Lung (tissue), 11 donors: ENCODE measurements at regions not wholly inside any gene's neighbourhood (a gene's known extent, or its start where the extent isn't known, plus 50 kb on each side); places are given as distances from the start of the nearest gene placed in this dataset.

ENCODE experiments used
- ATAC-seq: fragments of 200-7000 bp; cut with Tn5 transposase; one replicate; pipeline ENCODE4 v1.9.1; 2020; ENCODE audit warnings: moderate number of reproducible peaks; ENCODE audit not compliant: insufficient read depth, low FRiP score
- DNase-seq, 3 donors: peaks; one replicate each; pipeline ENCODE4 v3.0.0-alpha.2; 2013 to 2017
- H3K27ac ChIP-seq, 2 donors: one replicate each; pipeline ENCODE4 v1.5.1; 2013; ENCODE audit warnings: mild to moderate bottlenecking in 2 of 2, moderate library complexity in 2 of 2, control low read depth in 1 of 2, inconsistent platforms in 1 of 2, low read depth in 1 of 2, low read length in 1 of 2
- H3K27me3 ChIP-seq, 3 donors: one replicate each; pipeline ENCODE4 v1.5.1; 2013; ENCODE audit warnings: low read length in 2 of 3; ENCODE audit not compliant: control insufficient read depth in 3 of 3, insufficient read depth in 3 of 3
- H3K36me3 ChIP-seq, 4 donors: one replicate each; pipeline ENCODE4 v1.5.1; 2013; ENCODE audit warnings: low read length in 4 of 4, mild to moderate bottlenecking in 1 of 4, moderate library complexity in 1 of 4; ENCODE audit not compliant: control insufficient read depth in 4 of 4, insufficient read depth in 4 of 4
- H3K4me1 ChIP-seq, 5 donors: one replicate each; pipeline ENCODE4 v1.5.1; 2013; ENCODE audit warnings: low read length in 5 of 5, mild to moderate bottlenecking in 2 of 5, moderate library complexity in 1 of 5; ENCODE audit not compliant: control insufficient read depth in 5 of 5, insufficient read depth in 5 of 5
- H3K4me3 ChIP-seq: one replicate; pipeline ENCODE4 v1.5.1; 2013; ENCODE audit warnings: mild to moderate bottlenecking, control low read depth, moderate library complexity
- H3K9ac ChIP-seq, 2 donors: one replicate each; pipeline ENCODE4 v1.5.1; 2013; ENCODE audit warnings: low read length in 2 of 2, control low read depth in 1 of 2; ENCODE audit not compliant: insufficient read depth in 1 of 2
- H3K9me3 ChIP-seq, 4 donors: one replicate each; pipeline ENCODE4 v1.5.1; 2013; ENCODE audit warnings: low read length in 3 of 4, mild to moderate bottlenecking in 1 of 4, moderate library complexity in 1 of 4; ENCODE audit not compliant: control insufficient read depth in 4 of 4, insufficient read depth in 3 of 4
- WGBS, 2 donors: extraction: QIAGEN DNeasy Blood & Tissue Kit; methylation state at CpG; one replicate each; pipeline ENCODE4 v1.1.7; 2013; 5-methylcytosine and 5-hydroxymethylcytosine counted together
- TF ChIP-seq, protein P1 (sequence below): IDR thresholded peaks from 2 replicates; pipeline ENCODE4 v1.5.1; 2012; ENCODE audit warnings: mild to moderate bottlenecking; ENCODE audit errors: control extremely low read depth, extremely low read depth
- donor health status: control.
- donor health status: control.
- donor health status: Bipolar disorder and iron deficiency.
- donor health status: healthy.
- donor health status: DM: yes; HTN: yes; CAD: no.

DNA sequence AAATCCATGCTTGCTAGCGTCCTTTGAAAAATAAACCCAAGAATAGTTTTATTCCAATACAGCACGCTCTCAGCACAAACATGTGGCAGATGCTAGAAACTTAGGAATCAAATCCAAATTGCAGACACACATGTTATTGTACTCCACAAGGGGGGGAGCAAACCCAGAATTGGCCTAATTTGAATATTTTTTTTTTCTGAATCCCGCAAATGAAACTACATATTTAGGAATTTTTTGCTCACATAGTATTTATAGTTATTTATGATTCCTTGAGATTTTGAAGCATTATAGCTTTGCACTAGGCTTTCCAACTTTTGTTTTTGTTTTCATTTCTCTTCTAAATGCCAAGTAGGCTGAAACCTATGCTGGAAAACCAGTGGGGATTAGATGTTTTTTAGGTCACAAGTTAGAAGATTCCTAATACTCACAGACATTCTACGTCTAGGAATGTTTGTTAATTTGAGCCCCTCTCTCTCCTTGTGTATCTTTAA is 59.3 kb upstream of the CDH11 start:
- no peaks in the 10 kb centered on the region for H3K9me3 ChIP-seq
- WGBS, 2 donors, result 69 to 80% methylated on average over 4 of the region's 4 CpGs
- H3K4me3 ChIP-seq, result no peak overlapping the region
- H3K36me3 ChIP-seq, result no peaks in the 10 kb centered on the region
- no peak overlapping the region for H3K27ac ChIP-seq
- peaks cover 0 to 31% (median 0%) of the 10 kb centered on the region in 5 donors for H3K4me1 ChIP-seq
- H3K27me3 ChIP-seq, result no peaks in the 10 kb centered on the region
- ATAC-seq (no peak), DNase-seq (peak; percentile 31 to 93 (median 92))
- TF ChIP-seq, protein P1, sequence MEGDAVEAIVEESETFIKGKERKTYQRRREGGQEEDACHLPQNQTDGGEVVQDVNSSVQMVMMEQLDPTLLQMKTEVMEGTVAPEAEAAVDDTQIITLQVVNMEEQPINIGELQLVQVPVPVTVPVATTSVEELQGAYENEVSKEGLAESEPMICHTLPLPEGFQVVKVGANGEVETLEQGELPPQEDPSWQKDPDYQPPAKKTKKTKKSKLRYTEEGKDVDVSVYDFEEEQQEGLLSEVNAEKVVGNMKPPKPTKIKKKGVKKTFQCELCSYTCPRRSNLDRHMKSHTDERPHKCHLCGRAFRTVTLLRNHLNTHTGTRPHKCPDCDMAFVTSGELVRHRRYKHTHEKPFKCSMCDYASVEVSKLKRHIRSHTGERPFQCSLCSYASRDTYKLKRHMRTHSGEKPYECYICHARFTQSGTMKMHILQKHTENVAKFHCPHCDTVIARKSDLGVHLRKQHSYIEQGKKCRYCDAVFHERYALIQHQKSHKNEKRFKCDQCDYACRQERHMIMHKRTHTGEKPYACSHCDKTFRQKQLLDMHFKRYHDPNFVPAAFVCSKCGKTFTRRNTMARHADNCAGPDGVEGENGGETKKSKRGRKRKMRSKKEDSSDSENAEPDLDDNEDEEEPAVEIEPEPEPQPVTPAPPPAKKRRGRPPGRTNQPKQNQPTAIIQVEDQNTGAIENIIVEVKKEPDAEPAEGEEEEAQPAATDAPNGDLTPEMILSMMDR, result no peak
- H3K9ac ChIP-seq, result no peak overlapping the region

DNA sequence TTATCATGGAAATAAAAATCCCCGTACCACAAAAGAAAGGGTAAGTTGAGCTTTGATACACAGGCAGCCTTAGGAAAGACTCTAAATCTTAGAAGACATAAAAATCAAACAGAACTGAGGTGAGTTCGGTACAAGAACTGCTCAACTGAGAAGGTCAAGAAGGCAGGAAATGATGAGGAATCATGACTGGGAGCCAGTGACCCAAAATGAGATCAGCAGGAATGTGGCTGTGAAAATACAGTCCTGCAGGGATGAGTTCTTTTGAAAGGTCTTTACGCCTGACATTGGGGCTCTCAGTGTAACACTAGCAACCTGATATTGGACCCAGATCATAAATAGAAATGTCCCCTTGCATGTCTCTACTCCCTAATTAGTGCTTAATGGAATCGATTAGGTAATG is 56.3 kb upstream of the CDH11 start:
- WGBS, 2 donors, result 77 to 87% methylated on average over 4 of the region's 4 CpGs
- H3K27me3 ChIP-seq, result no peaks in the 10 kb centered on the region
- H3K4me3 ChIP-seq, result no peak overlapping the region
- peaks cover 0 to 38% (median 0%) of the 10 kb centered on the region in 5 donors for H3K4me1 ChIP-seq
- H3K36me3 ChIP-seq, result no peaks in the 10 kb centered on the region
- TF ChIP-seq, protein P1, result no peak
- ATAC-seq, result no peak
- no peaks in the 10 kb centered on the region for H3K9me3 ChIP-seq
- H3K27ac ChIP-seq, result no peak overlapping the region
- no peak for DNase-seq
- no peak overlapping the region for H3K9ac ChIP-seq

DNA sequence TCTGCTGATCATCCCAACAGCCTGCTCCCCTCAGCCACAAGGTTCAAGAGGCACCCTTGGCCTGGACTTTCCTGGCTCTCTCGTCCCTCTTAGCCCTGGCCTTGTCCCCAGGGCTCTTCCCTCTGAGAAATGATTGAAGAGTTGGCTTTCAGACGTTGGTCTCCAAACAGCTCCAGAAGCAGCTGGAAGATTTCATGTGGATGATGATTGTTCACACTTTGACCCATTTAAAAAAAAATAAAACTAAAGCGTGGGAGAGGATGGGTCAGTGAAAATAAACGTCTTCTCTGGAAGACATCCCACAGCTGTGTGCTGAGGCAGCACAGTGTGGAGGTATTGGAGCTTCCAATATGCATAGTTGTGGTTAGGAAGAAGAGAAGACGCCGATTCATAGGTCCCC is 54.7 kb upstream of the CDH11 start:
- TF ChIP-seq, protein P1, result no peak
- no peak overlapping the region for H3K4me3 ChIP-seq
- H3K9me3 ChIP-seq, result no peaks in the 10 kb centered on the region
- no peaks in the 10 kb centered on the region for H3K27me3 ChIP-seq
- ATAC-seq, result peak; percentile 65
- 50 to 60% methylated on average over 6 of the region's 6 CpGs for WGBS, 2 donors
- H3K4me1 ChIP-seq, result peaks cover 0 to 29% (median 0%) of the 10 kb centered on the region in 5 donors
- H3K36me3 ChIP-seq, result no peaks in the 10 kb centered on the region
- DNase-seq, result peak; percentile 72 to 95 (median 95)
- H3K27ac ChIP-seq, result peak overlapping the region in 1 of 2 donors; percentile 19
- H3K9ac ChIP-seq, result no peak overlapping the region

DNA sequence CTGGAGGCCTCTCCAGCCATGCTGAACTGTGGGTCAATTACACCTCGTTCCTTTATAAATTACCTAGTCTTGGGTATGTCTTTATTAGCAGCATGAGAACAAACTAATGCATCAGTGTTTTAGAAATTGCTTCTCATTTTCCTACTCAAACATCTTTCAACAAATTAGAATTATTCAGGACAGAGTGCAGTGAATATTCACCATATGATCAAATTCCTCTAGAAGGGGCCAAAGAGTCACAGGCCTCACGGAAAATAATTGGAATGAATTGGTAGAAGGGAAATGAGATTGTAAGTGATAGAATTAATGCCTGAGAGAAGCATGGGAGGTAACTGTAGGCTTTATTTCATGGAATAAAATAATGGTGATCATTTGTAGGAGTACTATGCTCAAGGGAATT is 50.5 kb upstream of the CDH11 start:
- no peaks in the 10 kb centered on the region for H3K27me3 ChIP-seq
- WGBS, 2 donors, result 81 to 87% methylated on average over 2 of the region's 2 CpGs
- no peaks in the 10 kb centered on the region for H3K36me3 ChIP-seq
- H3K27ac ChIP-seq, result no peak overlapping the region
- TF ChIP-seq, protein P1, result no peak
- H3K9me3 ChIP-seq, result no peaks in the 10 kb centered on the region
- peaks cover 0 to 20% (median 0%) of the 10 kb centered on the region in 5 donors for H3K4me1 ChIP-seq
- no peak overlapping the region for H3K9ac ChIP-seq
- DNase-seq, result no peak
- no peak overlapping the region for H3K4me3 ChIP-seq
- no peak for ATAC-seq
